Stomach (tissue), 8 donors: ENCODE measurements at regions not wholly inside any gene's neighbourhood (a gene's known extent, or its start where the extent isn't known, plus 50 kb on each side); places are given as distances from the start of the nearest gene placed in this dataset.

ENCODE experiments used
- DNase-seq, 2 donors: peaks; one replicate each; pipeline versions ENCODE4 v3.0.0 to v3.0.0-alpha.2; 2013 to 2019
- H3K27ac ChIP-seq, 5 donors: fragments of 200-600 bp in 4 of 5; sonication (generic) in 4 of 5; one replicate each; pipeline ENCODE4 v1.5.1; 2013 to 2019; ENCODE audit warnings: mild to moderate bottlenecking in 1 of 5, moderate library complexity in 1 of 5
- H3K27me3 ChIP-seq, 3 donors: fragments of 200-600 bp; sonication (generic); one replicate each; pipeline ENCODE4 v1.5.1; 2017 to 2019; ENCODE audit warnings: mixed run types in 1 of 3
- H3K36me3 ChIP-seq, 4 donors: fragments of 200-600 bp; sonication (generic); 1 replicate in 3 of 4; 2 replicates in 1 of 4; pipeline ENCODE4 v1.5.1; 2016 to 2019
- H3K4me1 ChIP-seq, 4 donors: fragments of 200-600 bp; sonication (generic); one replicate each; pipeline ENCODE4 v1.5.1; 2016 to 2019
- H3K4me3 ChIP-seq, 4 donors: fragments of 200-600 bp; sonication (generic) in 3 of 4; one replicate each; pipeline ENCODE4 v1.5.1; 2016 to 2019; ENCODE audit warnings: mild to moderate bottlenecking in 1 of 4
- H3K9me3 ChIP-seq, 4 donors: fragments of 200-600 bp; sonication (generic); one replicate each; pipeline ENCODE4 v1.5.1; 2016 to 2019
- EP300 ChIP-seq: sonication (generic); formaldehyde crosslinking; IDR thresholded peaks from one replicate; pipeline ENCODE4 v1.6.1; 2017; ENCODE audit warnings: antibody characterized with exemption
- POLR2A ChIP-seq, 4 donors: fragments of 450-650 bp; IDR thresholded peaks; one replicate each; pipeline ENCODE4 v1.6.1; 2016; ENCODE audit warnings: antibody characterized with exemption in 4 of 4, control low read depth in 2 of 4, mild to moderate bottlenecking in 1 of 4, moderate library complexity in 1 of 4
- POLR2AphosphoS5 ChIP-seq, 3 donors: sonication (generic); formaldehyde crosslinking; IDR thresholded peaks; one replicate each; pipeline ENCODE4 v1.6.1; 2016; ENCODE audit warnings: antibody characterized with exemption in 3 of 3
- WGBS, 5 donors: extraction: QIAGEN DNeasy Blood & Tissue Kit in 3 of 5; methylation state at CpG; one replicate each; pipeline versions ENCODE4 v1.1.5 to v1.1.7; 2013 to 2018; 5-methylcytosine and 5-hydroxymethylcytosine counted together
- intact Hi-C: fragments of 100-400 bp; cut with DNase I; formaldehyde crosslinking; loops from one replicate; pipeline ENCODE4 v1.15.1; 2023; ENCODE audit warnings: low total_unique reads
- TF ChIP-seq, protein P1 (sequence below), 7 experiments: fragments of 450-650 bp in 4 of 7; fragments of 200-600 bp in 3 of 7; sonication (generic) in 3 of 7; IDR thresholded peaks; one replicate each; pipeline ENCODE4 v1.5.1; 2016 to 2019; ENCODE audit warnings: antibody characterized with exemption in 7 of 7, control low read depth in 2 of 7, mild to moderate bottlenecking in 1 of 7
- donor health status: healthy with polysubstance abuse.
- donor health status: Bipolar disorder and iron deficiency.
- donor health status: healthy.

DNA sequence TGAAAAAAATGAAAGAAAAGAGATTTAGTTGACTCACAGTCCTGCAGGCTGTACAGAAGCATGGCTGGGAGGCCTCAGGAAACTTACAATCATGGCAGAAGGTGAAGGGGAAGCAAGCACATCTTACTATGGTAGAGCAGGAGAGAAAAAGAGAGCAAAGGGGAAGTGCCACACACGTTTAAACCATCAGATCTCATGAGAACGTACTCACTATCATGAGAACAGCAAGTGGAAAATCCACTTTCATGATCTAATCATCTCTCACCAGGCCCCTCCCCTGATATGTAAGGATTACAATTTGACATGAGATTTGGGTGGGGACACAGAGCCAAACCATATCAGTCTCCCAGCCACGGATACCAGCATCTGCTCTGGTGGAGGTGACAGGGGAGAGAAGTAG lies 50.8 kb upstream of the CPOX start:
- DNase-seq, result no peak
- Histone ChIP-seq H3K27me3 (no peaks in the 10 kb centered on the region), H3K4me1 (no peaks in the 10 kb centered on the region), H3K27ac (no peak overlapping the region), H3K9me3 (no peaks in the 10 kb centered on the region), H3K36me3 (no peaks in the 10 kb centered on the region), H3K4me3 (no peak overlapping the region)
- TF ChIP-seq EP300 (no peak), POLR2A (IDR thresholded peaks at IDR 0.05) (no peak), POLR2AphosphoS5 (IDR thresholded peaks at IDR 0.05) (no peak)
- TF ChIP-seq, protein P1, sequence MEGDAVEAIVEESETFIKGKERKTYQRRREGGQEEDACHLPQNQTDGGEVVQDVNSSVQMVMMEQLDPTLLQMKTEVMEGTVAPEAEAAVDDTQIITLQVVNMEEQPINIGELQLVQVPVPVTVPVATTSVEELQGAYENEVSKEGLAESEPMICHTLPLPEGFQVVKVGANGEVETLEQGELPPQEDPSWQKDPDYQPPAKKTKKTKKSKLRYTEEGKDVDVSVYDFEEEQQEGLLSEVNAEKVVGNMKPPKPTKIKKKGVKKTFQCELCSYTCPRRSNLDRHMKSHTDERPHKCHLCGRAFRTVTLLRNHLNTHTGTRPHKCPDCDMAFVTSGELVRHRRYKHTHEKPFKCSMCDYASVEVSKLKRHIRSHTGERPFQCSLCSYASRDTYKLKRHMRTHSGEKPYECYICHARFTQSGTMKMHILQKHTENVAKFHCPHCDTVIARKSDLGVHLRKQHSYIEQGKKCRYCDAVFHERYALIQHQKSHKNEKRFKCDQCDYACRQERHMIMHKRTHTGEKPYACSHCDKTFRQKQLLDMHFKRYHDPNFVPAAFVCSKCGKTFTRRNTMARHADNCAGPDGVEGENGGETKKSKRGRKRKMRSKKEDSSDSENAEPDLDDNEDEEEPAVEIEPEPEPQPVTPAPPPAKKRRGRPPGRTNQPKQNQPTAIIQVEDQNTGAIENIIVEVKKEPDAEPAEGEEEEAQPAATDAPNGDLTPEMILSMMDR (IDR thresholded peaks at IDR 0.05), result no peak
- 50 to 80% (median 79%) methylated on average over 3 of the region's 3 CpGs for WGBS, 5 donors
- intact Hi-C loops, result no loop called here

DNA sequence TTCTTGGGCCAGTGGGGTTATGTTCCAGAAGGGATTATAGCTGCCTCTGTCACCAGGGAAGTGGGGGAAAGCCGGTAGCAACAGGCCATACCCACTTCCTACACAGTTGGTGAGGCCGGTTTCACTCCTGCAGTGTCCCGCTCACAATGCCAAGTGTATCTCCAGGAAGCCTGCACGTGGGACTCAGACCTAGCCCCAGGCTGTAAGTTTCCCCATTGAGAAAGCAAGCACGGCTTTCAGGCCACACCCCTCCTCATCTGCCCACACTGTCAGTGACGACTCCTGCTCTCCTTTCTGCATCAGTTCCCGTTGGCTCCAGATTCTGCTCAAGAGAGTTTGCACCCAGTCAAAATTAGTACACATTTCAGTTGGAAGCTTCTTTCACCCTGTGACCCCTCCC lies 51.6 kb upstream of the CPOX start:
- Histone ChIP-seq H3K4me1 (no peaks in the 10 kb centered on the region), H3K4me3 (no peak overlapping the region), H3K9me3 (no peaks in the 10 kb centered on the region), H3K27me3 (no peaks in the 10 kb centered on the region), H3K27ac (no peak overlapping the region), H3K36me3 (no peaks in the 10 kb centered on the region)
- WGBS, 5 donors, result 66 to 79% (median 73%) methylated on average over 7 of the region's 7 CpGs
- no peak for DNase-seq
- no peak for TF ChIP-seq EP300
- no peak for TF ChIP-seq POLR2A (IDR thresholded peaks at IDR 0.05)
- no peak for TF ChIP-seq POLR2AphosphoS5 (IDR thresholded peaks at IDR 0.05)
- TF ChIP-seq, protein P1 (IDR thresholded peaks at IDR 0.05), result no peak
- intact Hi-C loops, result no loop called here

DNA sequence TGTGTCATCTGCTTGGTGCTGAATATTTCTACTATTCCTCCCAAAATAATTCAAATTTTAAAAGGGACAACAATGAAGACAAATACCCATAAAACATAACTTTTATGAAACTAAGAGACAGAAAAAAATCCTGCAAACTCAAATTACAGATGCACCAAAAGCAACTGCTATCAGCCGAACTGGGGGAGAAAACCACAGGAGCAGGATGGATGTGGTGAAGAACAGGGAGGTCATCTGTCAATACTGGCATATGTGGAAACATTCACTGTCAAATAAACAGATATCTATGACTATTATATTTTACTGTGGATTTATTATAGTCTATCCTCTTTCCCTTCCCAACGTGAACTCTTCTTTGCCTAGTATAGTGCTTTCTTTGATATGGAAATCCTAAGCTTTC lies 53.3 kb upstream of the CPOX start:
- Histone ChIP-seq H3K9me3 (no peaks in the 10 kb centered on the region), H3K27me3 (no peaks in the 10 kb centered on the region), H3K27ac (no peak overlapping the region), H3K4me1 (no peaks in the 10 kb centered on the region), H3K36me3 (no peaks in the 10 kb centered on the region), H3K4me3 (no peak overlapping the region)
- intact Hi-C loops, result no loop called here
- TF ChIP-seq POLR2A (IDR thresholded peaks at IDR 0.05) (no peak), POLR2AphosphoS5 (IDR thresholded peaks at IDR 0.05) (no peak), EP300 (no peak)
- TF ChIP-seq, protein P1 (IDR thresholded peaks at IDR 0.05), result no peak
- WGBS, 5 donors, result 64 to 75% (median 70%) methylated on average over 2 of the region's 2 CpGs
- no peak for DNase-seq

DNA sequence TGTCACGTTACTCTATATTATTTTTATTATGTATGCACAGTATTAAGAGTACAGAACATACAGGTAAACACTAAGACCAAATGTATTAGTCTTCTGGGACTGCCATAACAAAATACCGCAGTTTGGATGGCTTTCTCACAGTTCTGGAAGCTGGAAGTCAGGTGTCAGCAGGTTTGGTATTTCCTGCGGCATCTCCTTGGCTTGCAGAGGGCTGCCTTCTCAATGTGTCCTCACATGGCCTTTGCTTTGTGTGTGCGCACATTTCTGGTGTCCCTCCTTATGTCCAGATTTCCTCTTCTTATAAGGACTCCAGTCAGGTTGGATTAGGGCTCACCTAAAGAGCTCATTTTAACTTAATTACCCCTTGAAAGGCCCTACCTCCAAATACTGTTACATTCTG lies 53.8 kb upstream of the CPOX start:
- Histone ChIP-seq H3K4me1 (no peaks in the 10 kb centered on the region), H3K36me3 (no peaks in the 10 kb centered on the region), H3K4me3 (no peak overlapping the region), H3K27ac (no peak overlapping the region), H3K9me3 (no peaks in the 10 kb centered on the region), H3K27me3 (no peaks in the 10 kb centered on the region)
- DNase-seq, result no peak
- TF ChIP-seq, protein P1 (IDR thresholded peaks at IDR 0.05), result no peak
- TF ChIP-seq EP300, result no peak
- TF ChIP-seq POLR2AphosphoS5 (IDR thresholded peaks at IDR 0.05), result no peak
- no peak for TF ChIP-seq POLR2A (IDR thresholded peaks at IDR 0.05)
- 76 to 88% (median 82%) methylated on average over 4 of the region's 4 CpGs for WGBS, 5 donors
- intact Hi-C loops, result no loop called here
